ACC112 (cell line): ENCODE measurements at regions not wholly inside any gene's neighbourhood (a gene's known extent, or its start where the extent isn't known, plus 50 kb on each side); places are given as distances from the start of the nearest gene placed in this dataset.
"Not testable (repeated sequence)": the region's sequence is repeated elsewhere in the genome, so short reads cannot be mapped to it uniquely, and the experiment has no call there.

Experiments
- H2AFZ ChIP-seq: fragments of 200-600 bp; sonication (generic); one replicate; pipeline ENCODE4 v1.6.0; 2017; ENCODE audit warnings: antibody characterized with exemption, low read length; ENCODE audit not compliant: unreplicated experiment
- H3K27ac ChIP-seq: fragments of 200-600 bp; sonication (generic); 2 replicates; pipeline ENCODE4 v1.5.1; 2014; ENCODE audit warnings: low read depth, mild to moderate bottlenecking, antibody characterized with exemption, low read length, moderate library complexity
- H3K27me3 ChIP-seq: fragments of 200-600 bp; sonication (generic); 2 replicates; pipeline ENCODE4 v1.6.1; 2014; ENCODE audit warnings: mild to moderate bottlenecking, antibody characterized with exemption, low read length, moderate library complexity, mixed read lengths; ENCODE audit not compliant: insufficient read depth
- H3K36me3 ChIP-seq: fragments of 200-600 bp; sonication (generic); 2 replicates; pipeline ENCODE4 v1.6.1; 2016; ENCODE audit warnings: mild to moderate bottlenecking, antibody characterized with exemption, low read length, moderate library complexity, mixed read lengths; ENCODE audit not compliant: insufficient read depth
- H3K4me1 ChIP-seq: fragments of 200-600 bp; sonication (generic); one replicate; pipeline ENCODE4 v1.6.1; 2016; ENCODE audit warnings: low read length, mixed read lengths; ENCODE audit not compliant: insufficient read depth, unreplicated experiment, control insufficient read depth
- H3K4me3 ChIP-seq: fragments of 200-600 bp; sonication (generic); 2 replicates; pipeline ENCODE4 v1.5.1; 2014; ENCODE audit warnings: mild to moderate bottlenecking, low read depth, low read length
- H3K79me2 ChIP-seq: fragments of 200-600 bp; sonication (generic); one replicate; pipeline ENCODE4 v1.6.0; 2016; ENCODE audit warnings: low read length; ENCODE audit not compliant: control insufficient read depth, unreplicated experiment, insufficient read depth

DNA sequence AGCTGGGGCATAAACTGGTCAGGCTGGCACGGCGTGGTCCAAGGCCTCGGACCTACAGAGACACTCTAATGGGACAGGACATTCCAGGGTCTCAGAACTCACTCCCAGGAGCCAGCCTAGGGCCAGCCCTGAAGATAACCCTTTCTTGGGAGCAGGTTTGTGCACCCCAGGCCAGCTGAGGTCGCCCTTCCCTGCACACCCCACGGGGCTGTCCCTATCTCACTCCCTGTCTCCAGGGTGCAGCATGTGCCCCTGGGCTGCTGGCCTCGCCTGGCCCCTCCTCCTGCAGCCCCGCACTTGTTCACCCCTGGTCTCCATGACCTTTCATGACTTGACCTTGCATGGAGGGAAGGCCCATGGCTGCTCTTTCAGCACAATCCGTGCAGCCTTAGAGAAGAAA is 1321.8 kb downstream of the BRD1 start:
- H2AFZ ChIP-seq = no peak overlapping the region
- no peaks in the 10 kb centered on the region for H3K79me2 ChIP-seq
- no peak overlapping the region for H3K27ac ChIP-seq

DNA sequence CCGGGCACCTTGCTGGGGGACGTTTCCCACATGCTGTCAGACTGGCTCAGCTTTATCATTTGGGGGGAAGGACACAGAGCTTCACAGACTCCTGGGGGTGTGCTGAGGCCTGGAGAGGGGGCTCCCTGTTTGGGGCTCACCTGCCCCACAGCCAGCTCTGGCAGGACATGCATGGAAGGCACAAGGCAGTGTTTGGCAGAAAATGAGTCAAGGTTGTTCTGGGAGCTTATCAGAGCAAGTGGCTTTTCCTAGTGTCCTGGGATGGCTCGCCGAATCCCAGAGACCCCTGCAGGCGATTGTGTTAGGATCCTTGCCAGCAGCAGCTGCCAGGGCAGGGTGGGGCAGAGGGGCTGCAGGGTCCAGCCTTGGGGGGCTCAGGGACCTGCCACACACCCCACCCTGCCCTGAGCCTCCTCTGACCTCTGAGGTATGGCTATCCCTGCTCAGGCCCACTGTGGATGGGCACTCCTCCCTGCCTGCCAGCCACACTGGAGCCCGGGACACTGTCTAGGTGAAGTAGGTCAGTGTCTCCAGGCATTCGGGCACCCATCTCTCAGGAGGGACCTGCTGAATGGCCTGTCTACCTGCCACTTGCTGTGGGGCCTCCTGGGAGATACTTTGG is 1323.0 kb downstream of the BRD1 start:
- Histone ChIP-seq H3K79me2 (no peaks in the 10 kb centered on the region), H3K36me3 (no peaks in the 10 kb centered on the region), H2AFZ (no peak overlapping the region), H3K27me3 (no peaks in the 10 kb centered on the region), H3K27ac (no peak overlapping the region), H3K4me1 (no peaks in the 10 kb centered on the region), H3K4me3 (no peak overlapping the region)

More for the DNA sequence above, 1321.8 kb downstream of the BRD1 start:
- Histone ChIP-seq H3K36me3 (no peaks in the 10 kb centered on the region), H3K4me1 (no peaks in the 10 kb centered on the region), H3K27me3 (no peaks in the 10 kb centered on the region), H3K4me3 (no peak overlapping the region)

DNA sequence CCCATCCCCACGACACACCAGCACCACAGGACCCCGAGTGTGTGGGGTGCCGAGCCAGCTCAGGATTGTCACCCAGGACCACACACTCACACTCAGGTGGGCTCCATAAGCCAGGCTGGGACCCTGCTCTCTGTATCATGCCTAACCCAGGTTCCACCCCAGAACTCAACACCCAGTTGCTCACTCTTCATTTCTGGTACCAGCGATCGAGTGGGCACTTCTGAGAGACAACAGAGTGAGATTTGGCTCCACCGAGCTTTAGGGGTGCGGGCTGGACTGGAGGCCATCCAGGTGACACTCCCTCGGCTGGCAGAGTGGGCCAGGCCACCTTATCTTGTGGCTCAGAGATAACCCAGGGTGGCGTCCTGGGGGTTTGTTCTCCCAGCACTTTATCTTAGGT is 1323.8 kb downstream of the BRD1 start:
- Histone ChIP-seq H3K27me3 (no peaks in the 10 kb centered on the region), H3K27ac (no peak overlapping the region), H3K79me2 (no peaks in the 10 kb centered on the region), H3K4me1 (no peaks in the 10 kb centered on the region), H2AFZ (no peak overlapping the region), H3K36me3 (no peaks in the 10 kb centered on the region), H3K4me3 (no peak overlapping the region)

DNA sequence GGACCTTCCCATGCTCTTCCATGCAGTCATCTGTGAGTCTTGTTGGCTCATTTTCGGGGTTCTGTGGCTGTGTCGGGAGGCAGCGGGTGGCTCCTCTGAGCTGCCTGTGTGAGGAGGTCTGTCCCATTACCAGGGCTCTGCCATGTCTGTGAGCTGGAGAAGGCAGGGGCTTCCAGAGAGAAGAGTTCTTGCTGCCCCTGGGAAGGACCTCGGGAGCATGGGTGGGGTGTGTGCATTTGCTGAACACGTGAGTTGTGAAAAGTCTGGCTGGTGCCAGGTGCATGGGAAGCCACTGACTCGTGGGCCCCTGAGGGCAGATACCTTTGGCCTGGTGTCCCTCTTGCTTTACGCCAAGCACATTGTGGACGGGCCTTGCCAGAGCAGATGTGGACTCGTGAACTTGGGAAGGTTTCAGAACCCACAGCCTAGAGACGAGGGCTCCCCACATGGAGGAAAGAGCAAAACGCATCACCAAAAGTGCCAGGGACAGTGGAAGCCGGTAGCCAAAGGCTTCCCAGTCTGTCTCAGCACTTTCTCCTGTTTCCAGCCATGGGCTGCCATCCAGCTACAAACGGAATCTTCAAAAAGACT is 1324.5 kb downstream of the BRD1 start:
- H3K36me3 ChIP-seq = no peaks in the 10 kb centered on the region
- H3K79me2 ChIP-seq = no peaks in the 10 kb centered on the region
- H2AFZ ChIP-seq = no peak overlapping the region
- no peak overlapping the region for H3K4me3 ChIP-seq
- H3K27ac ChIP-seq = no peak overlapping the region
- no peaks in the 10 kb centered on the region for H3K4me1 ChIP-seq
- no peaks in the 10 kb centered on the region for H3K27me3 ChIP-seq

DNA sequence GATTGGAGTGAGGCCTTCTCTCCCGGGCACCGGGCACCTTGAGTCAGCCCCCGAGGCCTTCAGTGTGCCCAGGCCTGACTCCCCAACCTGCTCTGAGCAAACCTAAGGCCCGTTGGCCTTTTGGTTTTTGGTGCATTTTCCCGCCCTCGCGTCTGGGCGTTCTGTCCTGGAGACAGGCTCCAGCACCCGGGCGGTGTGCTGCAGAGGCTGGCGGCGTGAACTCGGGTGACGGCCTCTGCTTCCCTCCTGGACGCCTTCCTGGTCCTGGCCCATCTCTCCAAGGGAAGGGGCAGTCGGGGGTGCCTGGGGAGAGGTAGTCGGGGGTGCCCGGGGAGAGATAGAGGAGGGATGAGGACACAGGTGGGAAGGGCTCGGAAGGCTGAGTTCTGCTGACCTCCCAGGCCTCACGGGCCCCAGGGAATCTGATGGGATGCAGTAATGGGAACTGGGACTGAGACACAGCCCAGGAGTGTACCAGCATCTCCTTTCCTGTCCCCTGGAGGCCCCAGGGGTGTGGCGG is 1326.4 kb downstream of the BRD1 start:
- no peaks in the 10 kb centered on the region for H3K79me2 ChIP-seq
- no peaks in the 10 kb centered on the region for H3K36me3 ChIP-seq
- H3K27ac ChIP-seq = no peak overlapping the region
- no peaks in the 10 kb centered on the region for H3K4me1 ChIP-seq
- no peaks in the 10 kb centered on the region for H3K27me3 ChIP-seq
- no peak overlapping the region for H3K4me3 ChIP-seq
- no peak overlapping the region for H2AFZ ChIP-seq

DNA sequence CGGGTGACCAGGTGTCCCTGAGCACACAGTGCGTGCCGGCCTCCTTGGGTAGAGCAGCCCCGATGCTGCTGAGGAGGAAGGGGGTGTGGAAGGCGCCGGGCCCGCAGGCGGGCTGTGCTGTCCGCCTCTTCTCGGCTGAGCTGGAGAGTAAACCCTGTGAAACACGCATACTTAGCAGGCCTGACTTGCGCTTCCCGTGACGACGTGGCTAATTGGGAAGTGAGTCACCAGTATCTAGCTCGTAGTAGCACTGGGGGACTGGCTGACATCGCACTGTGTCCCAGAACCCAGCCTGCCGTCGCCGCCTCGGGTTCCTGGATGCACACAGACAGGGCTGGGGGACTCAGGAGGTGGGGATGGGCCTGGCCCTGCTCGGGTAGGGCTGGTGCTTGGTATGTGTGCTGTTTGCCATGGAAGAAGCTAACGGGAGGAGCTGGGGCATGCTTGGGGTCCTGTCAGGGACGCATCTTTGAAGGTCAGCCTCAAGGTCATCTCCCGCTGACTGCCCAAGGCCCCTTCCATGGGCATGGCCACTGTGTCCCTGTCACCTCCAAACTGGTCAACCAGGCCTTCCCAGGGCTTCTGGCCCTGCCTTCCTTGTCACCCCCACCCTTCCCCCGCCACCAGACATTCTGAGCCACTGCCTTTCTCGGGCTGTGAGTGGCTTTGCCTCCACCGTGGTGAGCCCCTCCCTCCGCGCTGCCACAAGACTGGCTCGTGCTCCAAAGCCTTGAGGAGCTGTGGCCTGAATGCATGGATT is 1327.0 kb downstream of the BRD1 start:
- no peak overlapping the region for H3K4me3 ChIP-seq
- H3K36me3 ChIP-seq = no peaks in the 10 kb centered on the region
- H3K79me2 ChIP-seq = no peaks in the 10 kb centered on the region
- no peaks in the 10 kb centered on the region for H3K4me1 ChIP-seq
- H3K27me3 ChIP-seq = no peaks in the 10 kb centered on the region
- H2AFZ ChIP-seq = no peak overlapping the region
- no peak overlapping the region for H3K27ac ChIP-seq

DNA sequence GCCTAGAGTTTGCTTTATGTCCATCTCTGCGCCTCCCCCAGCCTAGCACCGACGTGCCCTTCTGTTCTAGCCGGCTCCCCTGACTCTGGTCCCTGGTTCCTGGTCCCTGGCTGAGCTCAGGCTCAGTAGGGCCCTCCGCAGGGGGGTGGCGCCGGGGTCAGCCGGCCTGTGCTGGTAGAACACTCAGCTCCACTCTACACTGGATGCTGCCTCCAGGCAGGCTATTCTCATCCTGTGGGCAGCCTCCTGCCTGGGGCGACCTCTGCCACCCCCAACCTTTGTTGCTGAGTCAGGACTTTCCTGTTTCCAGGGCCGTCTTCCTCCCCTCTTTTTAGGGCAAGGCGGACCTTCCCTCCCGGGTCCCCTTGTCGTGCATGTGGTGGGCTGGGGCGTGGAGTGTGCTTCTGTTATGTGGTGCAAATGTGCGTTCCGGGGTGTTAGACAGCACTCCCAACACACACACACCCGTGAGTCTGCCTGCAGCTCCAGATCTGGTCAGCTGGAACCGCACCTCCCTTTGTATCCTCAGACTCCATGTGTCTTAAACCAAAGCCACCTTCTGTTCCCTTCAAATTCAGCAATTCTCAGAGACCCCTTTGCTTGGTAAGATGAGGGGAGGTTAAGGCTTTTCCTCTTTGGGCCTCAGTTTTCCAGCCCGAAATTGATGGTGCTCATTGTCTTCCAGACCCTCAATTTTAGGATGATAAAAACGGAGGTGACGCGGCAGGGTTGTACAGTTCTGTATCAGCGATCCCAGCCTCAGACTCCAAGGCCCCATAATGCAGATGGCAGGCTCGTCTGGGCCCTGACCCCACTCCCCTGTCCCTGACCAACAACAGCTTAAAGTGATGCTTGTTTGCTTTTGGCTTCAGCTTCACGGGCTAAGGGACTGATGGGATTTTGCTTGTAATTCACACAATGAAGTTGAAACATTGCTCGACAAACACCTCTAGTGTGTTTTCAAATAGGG is 1327.9 kb downstream of the BRD1 start:
- no peaks in the 10 kb centered on the region for H3K36me3 ChIP-seq
- H3K4me3 ChIP-seq = no peak overlapping the region
- H3K27me3 ChIP-seq = no peaks in the 10 kb centered on the region
- no peaks in the 10 kb centered on the region for H3K4me1 ChIP-seq
- no peaks in the 10 kb centered on the region for H3K79me2 ChIP-seq
- no peak overlapping the region for H3K27ac ChIP-seq
- H2AFZ ChIP-seq = no peak overlapping the region

DNA sequence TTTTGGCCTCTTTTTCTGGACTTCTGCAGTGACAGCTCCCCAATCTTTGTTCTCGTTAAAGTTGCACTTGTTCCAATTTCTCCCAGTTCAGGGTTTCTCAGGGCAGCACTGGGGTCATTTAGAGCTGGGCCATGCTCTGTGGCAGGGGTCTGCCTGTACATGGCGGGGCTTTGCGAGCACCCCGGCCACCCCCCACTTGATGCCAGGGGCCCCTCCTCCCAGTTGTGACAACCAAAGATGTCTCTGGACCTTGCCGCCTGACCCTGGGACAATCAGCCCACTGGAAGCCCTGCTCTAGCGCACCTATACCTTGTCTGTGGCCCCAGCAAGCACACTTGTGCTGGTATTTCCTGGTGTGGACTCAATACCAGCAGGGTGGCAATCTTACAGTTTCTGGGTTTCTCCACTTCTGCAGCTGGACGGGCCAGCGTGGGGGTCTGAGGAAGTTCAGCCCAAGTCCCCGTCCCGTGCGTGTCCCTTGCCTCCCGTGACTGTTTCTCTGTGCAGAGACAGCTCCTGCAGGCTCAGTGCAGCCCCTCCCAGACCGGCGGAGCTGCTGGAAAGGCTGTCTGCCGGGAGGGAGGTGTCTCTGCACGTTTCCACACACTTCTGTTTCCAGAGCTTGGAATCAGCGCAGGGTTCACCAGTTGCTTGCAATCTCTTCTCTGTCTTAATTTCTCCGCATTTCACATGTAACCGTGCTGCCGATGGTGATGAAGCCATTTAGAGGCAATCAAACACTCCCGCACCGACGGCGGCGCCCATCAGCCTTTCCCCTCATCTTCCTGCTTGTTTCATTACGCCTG is 1328.9 kb downstream of the BRD1 start:
- no peak overlapping the region for H2AFZ ChIP-seq
- H3K4me1 ChIP-seq = no peaks in the 10 kb centered on the region
- H3K79me2 ChIP-seq = no peaks in the 10 kb centered on the region
- H3K4me3 ChIP-seq = no peak overlapping the region
- no peak overlapping the region for H3K27ac ChIP-seq
- H3K36me3 ChIP-seq = no peaks in the 10 kb centered on the region
- H3K27me3 ChIP-seq = no peaks in the 10 kb centered on the region

DNA sequence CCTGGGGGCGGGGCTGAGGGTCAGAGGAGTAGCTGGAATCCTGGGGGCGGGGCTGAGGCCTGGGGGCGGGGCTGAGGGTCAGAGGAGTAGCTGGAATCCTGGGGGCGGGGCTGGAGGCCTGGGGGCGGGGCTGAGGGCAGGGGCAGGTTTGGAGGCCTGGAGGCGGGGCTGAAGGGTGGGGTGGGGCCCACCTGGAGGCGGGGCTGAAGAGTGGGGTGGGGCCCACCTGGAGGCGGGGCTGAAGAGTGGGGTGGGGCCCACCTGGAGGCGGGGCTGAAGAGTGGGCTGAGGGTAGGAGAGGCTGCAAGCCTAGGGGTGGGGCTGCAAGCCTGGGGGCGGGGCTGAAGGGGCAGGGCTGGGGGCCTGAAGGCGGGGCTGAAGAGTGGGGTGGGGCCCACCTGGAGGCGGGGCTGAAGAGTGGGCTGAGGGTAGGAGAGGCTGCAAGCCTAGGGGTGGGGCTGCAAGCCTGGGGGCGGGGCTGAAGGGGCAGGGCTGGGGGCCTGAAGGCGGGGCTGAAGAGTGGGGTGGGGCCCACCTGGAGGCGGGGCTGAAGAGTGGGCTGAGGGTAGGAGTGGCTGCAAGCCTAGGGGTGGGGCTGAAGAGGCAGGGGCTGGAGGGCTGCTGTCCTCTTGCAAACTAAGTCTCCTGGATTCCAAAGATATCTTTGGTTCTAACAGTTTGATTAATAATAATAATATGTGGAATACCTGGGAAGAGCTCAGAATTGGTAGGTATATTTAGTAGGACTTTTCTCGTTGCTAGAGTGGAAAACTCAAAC is 1329.7 kb downstream of the BRD1 start:
- H3K36me3 ChIP-seq, H3K27ac ChIP-seq, H3K27me3 ChIP-seq, H3K4me3 ChIP-seq, H2AFZ ChIP-seq, H3K79me2 ChIP-seq, H3K4me1 ChIP-seq: not testable (repeated sequence)
